ENCODE measurements at regions not wholly inside any gene's neighbourhood (a gene's known extent, or its start where the extent isn't known, plus 50 kb on each side); places are given as distances from the start of the nearest gene placed in this dataset.
"Not testable (repeated sequence)": the region's sequence is repeated elsewhere in the genome, so short reads cannot be mapped to it uniquely, and the experiment has no call there.

- ChIA-PET CTCF (no interaction called here), RAD21 (ENCODE audit: unreplicated experiment) (no interaction called here), POLR2A (no interaction called here), SMC1A (ENCODE audit: uncharacterized antibody, unreplicated experiment) (no interaction called here)
- no peaks in the 10 kb centered on the region for H3K36me3 ChIP-seq (ENCODE audit: control insufficient read depth in 2 of 2, insufficient read depth in 2 of 2, low read length in 1 of 2)
- H3K4me1 ChIP-seq (ENCODE audit: control insufficient read depth, insufficient read depth, low read length): no peaks in the 10 kb centered on the region
- ATAC-seq (no peak), DNase-seq (ENCODE audit: low read depth, low spot score) (no peak), FAIRE-seq (no peak)
- in situ Hi-C loops (cut with MboI): no loop called here
- intact Hi-C loops (cut with micrococcal nuclease; ENCODE audit: unreplicated experiment): no loop called here
- no peaks in the 10 kb centered on the region for H3K9me3 ChIP-seq (replicated peaks; ENCODE audit: control insufficient read depth, insufficient read depth, low read length)
- TF ChIP-seq MXI1 (IDR thresholded peaks at IDR 0.05; ENCODE audit: low read depth, low read length) (no peak), ZSCAN29 (IDR thresholded peaks at IDR 0.05) (no peak), BHLHE40 (IDR thresholded peaks at IDR 0.05; ENCODE audit: borderline replicate concordance in 1 of 2, low read depth in 2 of 2, low read length in 1 of 2) (no peak), ZZZ3 (IDR thresholded peaks at IDR 0.05; ENCODE audit: control insufficient read depth, insufficient read length, low read depth) (no peak), RFX5 (IDR thresholded peaks at IDR 0.05; ENCODE audit: low read depth, low read length) (no peak)
- TF ChIP-seq, protein P1, sequence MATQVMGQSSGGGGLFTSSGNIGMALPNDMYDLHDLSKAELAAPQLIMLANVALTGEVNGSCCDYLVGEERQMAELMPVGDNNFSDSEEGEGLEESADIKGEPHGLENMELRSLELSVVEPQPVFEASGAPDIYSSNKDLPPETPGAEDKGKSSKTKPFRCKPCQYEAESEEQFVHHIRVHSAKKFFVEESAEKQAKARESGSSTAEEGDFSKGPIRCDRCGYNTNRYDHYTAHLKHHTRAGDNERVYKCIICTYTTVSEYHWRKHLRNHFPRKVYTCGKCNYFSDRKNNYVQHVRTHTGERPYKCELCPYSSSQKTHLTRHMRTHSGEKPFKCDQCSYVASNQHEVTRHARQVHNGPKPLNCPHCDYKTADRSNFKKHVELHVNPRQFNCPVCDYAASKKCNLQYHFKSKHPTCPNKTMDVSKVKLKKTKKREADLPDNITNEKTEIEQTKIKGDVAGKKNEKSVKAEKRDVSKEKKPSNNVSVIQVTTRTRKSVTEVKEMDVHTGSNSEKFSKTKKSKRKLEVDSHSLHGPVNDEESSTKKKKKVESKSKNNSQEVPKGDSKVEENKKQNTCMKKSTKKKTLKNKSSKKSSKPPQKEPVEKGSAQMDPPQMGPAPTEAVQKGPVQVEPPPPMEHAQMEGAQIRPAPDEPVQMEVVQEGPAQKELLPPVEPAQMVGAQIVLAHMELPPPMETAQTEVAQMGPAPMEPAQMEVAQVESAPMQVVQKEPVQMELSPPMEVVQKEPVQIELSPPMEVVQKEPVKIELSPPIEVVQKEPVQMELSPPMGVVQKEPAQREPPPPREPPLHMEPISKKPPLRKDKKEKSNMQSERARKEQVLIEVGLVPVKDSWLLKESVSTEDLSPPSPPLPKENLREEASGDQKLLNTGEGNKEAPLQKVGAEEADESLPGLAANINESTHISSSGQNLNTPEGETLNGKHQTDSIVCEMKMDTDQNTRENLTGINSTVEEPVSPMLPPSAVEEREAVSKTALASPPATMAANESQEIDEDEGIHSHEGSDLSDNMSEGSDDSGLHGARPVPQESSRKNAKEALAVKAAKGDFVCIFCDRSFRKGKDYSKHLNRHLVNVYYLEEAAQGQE (IDR thresholded peaks at IDR 0.05; ENCODE audit: low read depth, low read length): no peak
- H3K4me3 ChIP-seq: no peak overlapping the region
- no TSS peak for BruUV-seq (replicated peaks)
- no peak overlapping the region for H2AFZ ChIP-seq (ENCODE audit: control insufficient read depth, low read depth, low read length)
- H3K27ac ChIP-seq (ENCODE audit: control insufficient read depth, insufficient read depth): no peak overlapping the region
- H3K27me3 ChIP-seq (replicated peaks in 1 of 2; ENCODE audit: control insufficient read depth in 2 of 2, insufficient read depth in 2 of 2, low read length in 1 of 2): no peaks in the 10 kb centered on the region
- H3K9ac ChIP-seq (ENCODE audit: control insufficient read depth, insufficient read depth, low read length): no peak overlapping the region
- H3K4me2 ChIP-seq (ENCODE audit: control insufficient read depth, insufficient read depth): no peak overlapping the region
- 5% methylated on average over 4 of the region's 4 CpGs for WGBS (ENCODE audit: insufficient coverage, insufficient replicate concordance, low lambda C conversion rate, missing lambda C conversion rate)
- no peaks in the 10 kb centered on the region for H3K79me2 ChIP-seq (ENCODE audit: control insufficient read depth, insufficient read depth, low read length)
- H4K20me1 ChIP-seq (ENCODE audit: control insufficient read depth, insufficient read depth): no peaks in the 10 kb centered on the region
Observed at GRCh38 chr16:34054969-34055368, 595.6 kb downstream of the TP53TG3F start.

DNA sequence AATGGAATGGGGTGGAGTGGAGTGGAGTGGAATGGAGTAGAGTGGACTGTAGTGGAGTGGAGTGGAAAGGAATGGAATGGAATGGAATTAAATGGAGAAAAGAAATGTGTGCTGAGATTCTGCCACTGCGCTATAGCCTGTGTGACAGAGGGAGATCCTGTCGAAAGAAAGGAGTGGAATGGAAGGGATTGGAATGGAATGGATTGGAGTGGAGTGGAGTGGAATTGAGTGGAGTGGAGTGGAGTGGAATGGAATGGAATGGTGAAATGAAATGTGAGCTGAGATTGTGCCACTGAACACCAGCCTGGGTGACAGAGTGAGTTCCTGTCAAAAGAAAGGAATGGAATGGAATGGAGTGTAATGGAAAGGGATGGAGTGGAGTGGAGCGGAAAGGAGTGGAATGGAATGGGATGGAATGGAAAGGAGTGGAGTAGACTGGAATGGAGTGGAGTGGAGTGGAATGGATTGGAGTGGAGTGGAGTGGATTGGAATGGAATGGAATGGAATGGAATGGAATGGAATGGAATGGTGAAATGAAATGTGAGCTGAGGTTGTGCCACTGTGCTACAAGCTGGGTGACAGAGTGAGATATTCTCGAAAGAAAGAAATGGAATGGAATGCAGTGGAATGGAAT lies 603.3 kb downstream of the TP53TG3F start:
- H3K36me3 ChIP-seq (ENCODE audit: control insufficient read depth in 2 of 2, insufficient read depth in 2 of 2, low read length in 1 of 2); H3K9me3 ChIP-seq (replicated peaks; ENCODE audit: control insufficient read depth, insufficient read depth, low read length); H3K27me3 ChIP-seq (replicated peaks in 1 of 2; ENCODE audit: control insufficient read depth in 2 of 2, insufficient read depth in 2 of 2, low read length in 1 of 2); H2AFZ ChIP-seq (ENCODE audit: control insufficient read depth, low read depth, low read length); intact Hi-C loops (cut with micrococcal nuclease; ENCODE audit: unreplicated experiment); H3K27ac ChIP-seq (ENCODE audit: control insufficient read depth, insufficient read depth); in situ Hi-C loops (cut with MboI); ATAC-seq; H3K9ac ChIP-seq (ENCODE audit: control insufficient read depth, insufficient read depth, low read length); H3K4me3 ChIP-seq; H4K20me1 ChIP-seq (ENCODE audit: control insufficient read depth, insufficient read depth); SMC1A ChIA-PET (ENCODE audit: uncharacterized antibody, unreplicated experiment); RAD21 ChIA-PET (ENCODE audit: unreplicated experiment); DNase-seq (ENCODE audit: low read depth, low spot score); H3K4me2 ChIP-seq (ENCODE audit: control insufficient read depth, insufficient read depth); BruUV-seq (replicated peaks); H3K4me1 ChIP-seq (ENCODE audit: control insufficient read depth, insufficient read depth, low read length); FAIRE-seq; H3K79me2 ChIP-seq (ENCODE audit: control insufficient read depth, insufficient read depth, low read length); CTCF ChIA-PET; POLR2A ChIA-PET: not testable (repeated sequence)
- 12% methylated on average over 4 of the region's 4 CpGs for WGBS (ENCODE audit: insufficient coverage, insufficient replicate concordance, low lambda C conversion rate, missing lambda C conversion rate)

DNA sequence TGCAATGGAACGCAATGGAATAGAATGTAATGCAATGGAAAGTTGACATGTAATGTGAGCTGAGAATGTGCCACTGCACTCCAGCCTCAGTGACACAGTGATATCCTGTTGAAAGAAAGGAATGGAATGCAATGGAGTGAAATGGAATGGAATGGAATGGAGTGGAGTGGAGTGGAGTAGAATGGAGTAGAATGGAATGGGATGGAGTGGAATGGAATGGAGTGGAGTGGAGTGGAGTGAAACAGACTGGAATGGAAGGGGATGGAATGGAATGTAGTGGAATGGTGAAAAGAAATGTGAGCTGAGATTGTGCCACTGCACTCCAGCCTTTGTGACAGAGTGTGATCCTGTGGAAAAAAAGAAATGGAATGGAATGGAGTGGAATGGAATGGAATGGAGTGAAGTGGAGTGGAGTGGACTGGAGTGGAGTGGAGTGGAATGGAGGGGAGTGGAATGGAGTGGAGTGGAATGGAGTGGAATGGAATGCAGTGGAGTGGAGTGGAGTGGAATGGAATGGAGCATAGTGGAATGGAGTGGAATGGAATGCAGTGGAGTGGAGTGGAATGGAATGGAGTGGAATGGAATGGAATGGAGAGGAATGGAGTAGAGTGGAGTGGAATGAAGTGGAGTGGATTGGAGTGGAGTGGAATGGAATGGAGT lies 604.2 kb downstream of the TP53TG3F start:
- DNase-seq (ENCODE audit: low read depth, low spot score); RAD21 ChIA-PET (ENCODE audit: unreplicated experiment); H3K9me3 ChIP-seq (replicated peaks; ENCODE audit: control insufficient read depth, insufficient read depth, low read length); intact Hi-C loops (cut with micrococcal nuclease; ENCODE audit: unreplicated experiment); FAIRE-seq; H3K9ac ChIP-seq (ENCODE audit: control insufficient read depth, insufficient read depth, low read length); BruUV-seq (replicated peaks); H2AFZ ChIP-seq (ENCODE audit: control insufficient read depth, low read depth, low read length); POLR2A ChIA-PET; CTCF ChIA-PET; H3K4me2 ChIP-seq (ENCODE audit: control insufficient read depth, insufficient read depth); H3K79me2 ChIP-seq (ENCODE audit: control insufficient read depth, insufficient read depth, low read length); H4K20me1 ChIP-seq (ENCODE audit: control insufficient read depth, insufficient read depth); H3K27me3 ChIP-seq (replicated peaks in 1 of 2; ENCODE audit: control insufficient read depth in 2 of 2, insufficient read depth in 2 of 2, low read length in 1 of 2); in situ Hi-C loops (cut with MboI); SMC1A ChIA-PET (ENCODE audit: uncharacterized antibody, unreplicated experiment); H3K4me3 ChIP-seq; ATAC-seq; H3K36me3 ChIP-seq (ENCODE audit: control insufficient read depth in 2 of 2, insufficient read depth in 2 of 2, low read length in 1 of 2); H3K4me1 ChIP-seq (ENCODE audit: control insufficient read depth, insufficient read depth, low read length); H3K27ac ChIP-seq (ENCODE audit: control insufficient read depth, insufficient read depth): not testable (repeated sequence)
- WGBS (ENCODE audit: insufficient coverage, insufficient replicate concordance, low lambda C conversion rate, missing lambda C conversion rate): 67% methylated on average over 1 of the region's 1 CpG
